PFSK-1 (cell line): ENCODE measurements at regions not wholly inside any gene's neighbourhood (a gene's known extent, or its start where the extent isn't known, plus 50 kb on each side); places are given as distances from the start of the nearest gene placed in this dataset.

Source experiments
- FOXP2 ChIP-seq: optimal IDR thresholded peaks from 2 replicates; pipeline ENCODE3; 2011; ENCODE audit warnings: borderline replicate concordance, control low read depth, inconsistent platforms; ENCODE audit not compliant: insufficient read depth; ENCODE audit errors: extremely low read length, extremely low read depth
- POLR2AphosphoS5 ChIP-seq: IDR thresholded peaks from 2 replicates; pipeline ENCODE4 v1.6.1; 2012; ENCODE audit warnings: low read depth, mild to moderate bottlenecking, control low read depth, low read length, moderate library complexity
- REST ChIP-seq, 2 experiments: IDR thresholded peaks; 2 replicates each; pipeline versions ENCODE4 v1.6.1 to v1.8.0; 2011 to 2012; ENCODE audit warnings: low read depth in 2 of 2, low read length in 2 of 2, control low read depth in 1 of 2, inconsistent platforms in 1 of 2, mild to moderate bottlenecking in 1 of 2, moderate library complexity in 1 of 2; ENCODE audit not compliant: insufficient read depth in 1 of 2
- TAF1 ChIP-seq: IDR thresholded peaks from 2 replicates; pipeline ENCODE4 v1.6.1; 2012; ENCODE audit warnings: low read length, control low read depth, borderline replicate concordance; ENCODE audit not compliant: insufficient read depth

- TF ChIP-seq POLR2AphosphoS5 (no peak), REST (IDR thresholded peaks at IDR 0.05; ENCODE audit: insufficient read depth in 1 of 2, low read depth in 2 of 2, low read length in 2 of 2) (no peak), TAF1 (no peak), FOXP2 (no peak)
Measured at GRCh38 chr6:156418253-156418652, 358.9 kb upstream of the ARID1B start.
